ENCODE measurements at regions not wholly inside any gene's neighbourhood (a gene's known extent, or its start where the extent isn't known, plus 50 kb on each side); places are given as distances from the start of the nearest gene placed in this dataset.

DNA sequence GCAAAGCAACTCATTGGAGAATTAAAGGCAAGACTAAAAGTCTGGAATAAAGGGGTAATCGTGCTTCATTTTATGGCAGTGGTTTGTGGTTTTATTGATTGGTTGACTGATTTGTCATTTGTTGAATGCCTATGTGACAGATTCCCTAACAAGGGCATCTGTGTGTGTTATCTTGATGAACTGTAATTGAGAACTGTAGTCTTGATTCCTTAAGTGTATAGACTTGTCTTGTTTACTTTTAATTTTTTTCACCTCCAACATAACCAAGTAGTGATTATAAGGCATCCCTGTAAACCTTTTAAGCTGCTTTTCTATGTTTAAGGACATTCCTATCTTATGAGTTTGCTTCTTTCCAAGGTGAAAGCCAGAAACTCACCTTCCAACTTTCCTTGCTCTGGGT lies 216.0 kb upstream of the TAPT1 start:
- TF ChIP-seq CSDC2 (CRISPR knock-in tag; IDR thresholded peaks at IDR 0.05), result no peak
- TF ChIP-seq RARB (CRISPR knock-in tag; IDR thresholded peaks at IDR 0.05), result no peak
- TF ChIP-seq TOX (CRISPR knock-in tag; IDR thresholded peaks at IDR 0.05; ENCODE audit: borderline replicate concordance), result no peak
- no peak for TF ChIP-seq ARNTL (CRISPR knock-in tag; IDR thresholded peaks at IDR 0.05; ENCODE audit: borderline replicate concordance, low read depth)
- no peak for TF ChIP-seq ZFP30 (CRISPR knock-in tag; IDR thresholded peaks at IDR 0.05)
- TF ChIP-seq, protein P1, sequence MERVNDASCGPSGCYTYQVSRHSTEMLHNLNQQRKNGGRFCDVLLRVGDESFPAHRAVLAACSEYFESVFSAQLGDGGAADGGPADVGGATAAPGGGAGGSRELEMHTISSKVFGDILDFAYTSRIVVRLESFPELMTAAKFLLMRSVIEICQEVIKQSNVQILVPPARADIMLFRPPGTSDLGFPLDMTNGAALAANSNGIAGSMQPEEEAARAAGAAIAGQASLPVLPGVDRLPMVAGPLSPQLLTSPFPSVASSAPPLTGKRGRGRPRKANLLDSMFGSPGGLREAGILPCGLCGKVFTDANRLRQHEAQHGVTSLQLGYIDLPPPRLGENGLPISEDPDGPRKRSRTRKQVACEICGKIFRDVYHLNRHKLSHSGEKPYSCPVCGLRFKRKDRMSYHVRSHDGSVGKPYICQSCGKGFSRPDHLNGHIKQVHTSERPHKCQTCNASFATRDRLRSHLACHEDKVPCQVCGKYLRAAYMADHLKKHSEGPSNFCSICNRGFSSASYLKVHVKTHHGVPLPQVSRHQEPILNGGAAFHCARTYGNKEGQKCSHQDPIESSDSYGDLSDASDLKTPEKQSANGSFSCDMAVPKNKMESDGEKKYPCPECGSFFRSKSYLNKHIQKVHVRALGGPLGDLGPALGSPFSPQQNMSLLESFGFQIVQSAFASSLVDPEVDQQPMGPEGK (CRISPR knock-in tag; IDR thresholded peaks at IDR 0.05; ENCODE audit: borderline replicate concordance), result no peak
- no peak for TF ChIP-seq GLIS3 (CRISPR knock-in tag; IDR thresholded peaks at IDR 0.05)
- TF ChIP-seq, protein P2, sequence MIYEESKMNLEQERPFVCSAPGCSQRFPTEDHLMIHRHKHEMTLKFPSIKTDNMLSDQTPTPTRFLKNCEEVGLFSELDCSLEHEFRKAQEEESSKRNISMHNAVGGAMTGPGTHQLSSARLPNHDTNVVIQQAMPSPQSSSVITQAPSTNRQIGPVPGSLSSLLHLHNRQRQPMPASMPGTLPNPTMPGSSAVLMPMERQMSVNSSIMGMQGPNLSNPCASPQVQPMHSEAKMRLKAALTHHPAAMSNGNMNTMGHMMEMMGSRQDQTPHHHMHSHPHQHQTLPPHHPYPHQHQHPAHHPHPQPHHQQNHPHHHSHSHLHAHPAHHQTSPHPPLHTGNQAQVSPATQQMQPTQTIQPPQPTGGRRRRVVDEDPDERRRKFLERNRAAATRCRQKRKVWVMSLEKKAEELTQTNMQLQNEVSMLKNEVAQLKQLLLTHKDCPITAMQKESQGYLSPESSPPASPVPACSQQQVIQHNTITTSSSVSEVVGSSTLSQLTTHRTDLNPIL (CRISPR knock-in tag; IDR thresholded peaks at IDR 0.05; ENCODE audit: low read depth), result no peak

Measured in SK-N-SH treated with all-trans-retinoic acid at 6 μM for 48 hours (cell line).